Effector memory CD4-positive, alpha-beta T cell (primary cell): ENCODE measurements at regions not wholly inside any gene's neighbourhood (a gene's known extent, or its start where the extent isn't known, plus 50 kb on each side); places are given as distances from the start of the nearest gene placed in this dataset.

ENCODE experiments used
- DNase-seq, 3 donors: peaks; one replicate each; pipeline ENCODE4 v3.0.0-alpha.2; 2020
- H3K27ac ChIP-seq: 2 replicates; pipeline ENCODE4 v1.7.0; 2013; ENCODE audit warnings: mild to moderate bottlenecking, low read length, moderate library complexity; ENCODE audit not compliant: insufficient read depth, poor library complexity, severe bottlenecking
- H3K27me3 ChIP-seq: replicated peaks from 2 replicates; pipeline ENCODE4 v1.7.0; 2013; ENCODE audit warnings: mild to moderate bottlenecking, low read length; ENCODE audit not compliant: insufficient read depth, control insufficient read depth, poor library complexity, severe bottlenecking
- H3K36me3 ChIP-seq: 2 replicates; pipeline ENCODE4 v1.7.0; 2013; ENCODE audit warnings: mild to moderate bottlenecking, low read length, moderate library complexity; ENCODE audit not compliant: control insufficient read depth, insufficient read depth
- H3K4me1 ChIP-seq: 2 replicates; pipeline ENCODE4 v1.7.0; 2013; ENCODE audit warnings: low read length, mild to moderate bottlenecking; ENCODE audit not compliant: control insufficient read depth, insufficient read depth, poor library complexity, severe bottlenecking
- H3K4me3 ChIP-seq: 2 replicates; pipeline ENCODE4 v1.7.0; 2013; ENCODE audit warnings: low read length, low read depth, mild to moderate bottlenecking; ENCODE audit not compliant: insufficient read depth, poor library complexity, severe bottlenecking
- H3K9me3 ChIP-seq: 2 replicates; pipeline ENCODE4 v1.7.0; 2013; ENCODE audit warnings: mild to moderate bottlenecking, low read length, moderate library complexity; ENCODE audit not compliant: control insufficient read depth

DNA sequence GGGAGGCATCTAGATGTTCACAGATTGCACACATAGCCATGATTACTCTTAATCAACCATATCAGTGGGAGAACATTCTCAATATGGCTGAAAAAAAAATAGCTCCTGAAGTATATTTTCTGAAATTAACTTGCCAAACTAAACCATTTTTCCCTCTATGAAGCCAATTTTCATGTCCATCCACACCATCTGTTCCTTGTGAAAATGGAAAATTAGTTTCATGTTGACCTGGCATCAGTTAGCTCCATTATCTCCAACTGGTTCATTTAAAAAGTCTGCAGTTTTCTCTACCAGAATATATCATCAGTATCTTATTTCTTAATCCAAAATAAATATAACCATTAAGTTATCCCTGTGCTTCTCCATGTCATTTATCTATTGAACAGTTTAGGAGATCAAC lies 138.8 kb upstream of the CDH10 start:
- H3K36me3 ChIP-seq = no peaks in the 10 kb centered on the region
- no peak for DNase-seq
- H3K4me1 ChIP-seq = no peaks in the 10 kb centered on the region
- no peaks in the 10 kb centered on the region for H3K27me3 ChIP-seq
- H3K27ac ChIP-seq = no peak overlapping the region
- no peaks in the 10 kb centered on the region for H3K9me3 ChIP-seq
- no peak overlapping the region for H3K4me3 ChIP-seq

DNA sequence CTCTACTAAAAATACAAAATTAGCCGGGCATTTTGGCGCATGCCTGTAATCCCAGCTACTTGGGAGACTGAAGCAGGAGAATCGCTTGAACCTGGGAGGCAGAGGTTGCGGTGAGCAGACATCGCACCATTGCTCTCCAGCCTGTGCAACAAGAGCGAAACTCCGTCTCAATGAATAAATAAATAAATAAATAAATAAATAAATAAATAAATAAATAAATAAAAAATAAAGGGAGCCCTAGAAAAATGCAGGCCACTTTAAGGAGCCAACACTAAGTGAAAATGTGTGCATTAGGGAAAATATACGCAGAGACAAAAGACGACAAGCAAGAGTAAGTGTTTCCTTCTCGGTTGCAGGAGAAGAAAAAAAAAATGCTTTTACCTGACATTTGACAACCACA lies 132.6 kb upstream of the CDH10 start:
- H3K4me3 ChIP-seq = no peak overlapping the region
- H3K36me3 ChIP-seq = no peaks in the 10 kb centered on the region
- H3K27ac ChIP-seq = no peak overlapping the region
- DNase-seq = no peak
- H3K4me1 ChIP-seq = no peaks in the 10 kb centered on the region
- H3K27me3 ChIP-seq = no peaks in the 10 kb centered on the region
- no peaks in the 10 kb centered on the region for H3K9me3 ChIP-seq

DNA sequence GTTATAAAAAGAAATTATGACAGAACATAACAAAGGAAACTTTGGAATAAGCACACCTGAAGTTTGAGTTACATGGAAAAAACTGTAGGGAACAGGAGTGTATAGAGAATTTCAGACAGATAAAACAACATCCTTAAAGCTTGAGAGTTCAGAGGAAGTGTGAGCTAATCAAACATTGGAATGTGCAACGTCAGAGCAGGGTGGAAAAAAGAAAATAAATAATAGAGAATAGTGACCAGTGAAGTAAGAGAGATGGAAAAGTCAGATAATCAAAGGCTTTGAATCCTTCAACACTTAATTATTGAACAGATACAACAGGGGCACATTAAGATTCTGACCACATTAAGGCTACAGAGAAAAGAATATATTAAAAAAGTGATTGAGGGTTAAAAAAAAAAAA lies 128.5 kb upstream of the CDH10 start:
- H3K4me1 ChIP-seq = no peaks in the 10 kb centered on the region

DNA sequence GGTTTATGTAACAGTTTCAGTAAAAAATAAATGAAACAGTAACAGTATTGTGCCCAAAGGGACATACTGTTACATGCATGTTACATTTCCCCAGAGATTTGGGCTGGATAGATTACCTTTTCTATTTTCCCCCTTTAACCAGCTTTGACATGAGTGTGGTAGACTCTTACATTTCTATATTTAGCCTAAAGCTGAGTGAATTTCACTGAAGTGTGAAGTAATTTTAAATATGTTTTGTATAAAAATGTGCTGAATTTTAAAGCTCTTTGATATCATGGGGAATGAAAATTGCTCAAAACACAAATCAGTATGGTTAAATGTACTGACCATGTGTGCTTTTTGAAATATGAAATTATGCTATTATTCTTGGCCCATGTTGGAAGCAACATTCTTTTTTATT lies 122.3 kb upstream of the CDH10 start:
- no peaks in the 10 kb centered on the region for H3K36me3 ChIP-seq
- H3K4me1 ChIP-seq = no peaks in the 10 kb centered on the region
- no peaks in the 10 kb centered on the region for H3K9me3 ChIP-seq
- H3K27ac ChIP-seq = no peak overlapping the region
- H3K27me3 ChIP-seq = no peaks in the 10 kb centered on the region
- H3K4me3 ChIP-seq = no peak overlapping the region
- no peak for DNase-seq

More for the DNA sequence above, 128.5 kb upstream of the CDH10 start:
- no peaks in the 10 kb centered on the region for H3K27me3 ChIP-seq
- H3K36me3 ChIP-seq = no peaks in the 10 kb centered on the region
- no peak overlapping the region for H3K4me3 ChIP-seq
- no peak for DNase-seq
- no peak overlapping the region for H3K27ac ChIP-seq
- no peaks in the 10 kb centered on the region for H3K9me3 ChIP-seq

DNA sequence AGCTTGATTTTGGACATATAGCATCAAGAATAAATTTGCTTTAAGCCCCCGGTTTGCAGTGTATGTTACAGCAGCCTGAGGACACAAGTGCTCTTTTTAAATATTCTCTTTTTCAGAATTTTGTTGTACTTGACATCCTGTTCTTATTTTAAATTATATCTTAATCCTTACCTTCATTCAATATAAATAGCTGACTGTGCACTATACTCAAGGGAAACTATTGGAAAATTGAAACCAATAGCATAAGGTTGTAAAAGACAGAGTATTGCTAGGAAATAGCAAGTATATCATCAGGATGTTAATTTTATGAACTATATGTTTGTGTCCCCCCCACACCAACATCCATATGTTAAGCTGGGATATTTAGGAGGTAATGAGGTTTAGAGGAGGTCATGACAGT lies 120.4 kb upstream of the CDH10 start:
- no peak overlapping the region for H3K4me3 ChIP-seq
- no peak overlapping the region for H3K27ac ChIP-seq
- DNase-seq = no peak
- no peaks in the 10 kb centered on the region for H3K27me3 ChIP-seq
- no peaks in the 10 kb centered on the region for H3K9me3 ChIP-seq
- H3K36me3 ChIP-seq = no peaks in the 10 kb centered on the region
- H3K4me1 ChIP-seq = no peaks in the 10 kb centered on the region

DNA sequence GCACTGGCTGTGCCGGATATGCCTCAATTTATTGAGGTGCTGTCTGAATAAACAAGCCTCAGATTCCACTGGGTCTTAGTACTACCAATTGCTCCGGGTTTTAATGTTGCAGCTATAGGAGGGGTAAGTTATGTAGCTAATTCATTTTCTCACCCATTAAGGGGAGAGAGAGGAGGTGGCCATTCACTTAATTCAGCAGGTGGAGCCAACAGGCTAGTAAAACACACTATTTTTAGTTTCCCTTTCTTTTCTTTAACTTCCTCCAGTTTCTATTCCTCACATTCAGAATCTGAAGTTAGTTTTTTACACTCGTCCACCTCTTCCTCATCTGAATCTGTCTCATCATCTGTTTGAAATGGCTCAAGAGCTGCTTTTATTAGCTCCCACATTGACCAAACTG lies 105.6 kb upstream of the CDH10 start:
- DNase-seq = no peak
- no peak overlapping the region for H3K27ac ChIP-seq
- no peaks in the 10 kb centered on the region for H3K9me3 ChIP-seq
- no peak overlapping the region for H3K4me3 ChIP-seq
- no peaks in the 10 kb centered on the region for H3K27me3 ChIP-seq
- no peaks in the 10 kb centered on the region for H3K36me3 ChIP-seq
- H3K4me1 ChIP-seq = no peaks in the 10 kb centered on the region

DNA sequence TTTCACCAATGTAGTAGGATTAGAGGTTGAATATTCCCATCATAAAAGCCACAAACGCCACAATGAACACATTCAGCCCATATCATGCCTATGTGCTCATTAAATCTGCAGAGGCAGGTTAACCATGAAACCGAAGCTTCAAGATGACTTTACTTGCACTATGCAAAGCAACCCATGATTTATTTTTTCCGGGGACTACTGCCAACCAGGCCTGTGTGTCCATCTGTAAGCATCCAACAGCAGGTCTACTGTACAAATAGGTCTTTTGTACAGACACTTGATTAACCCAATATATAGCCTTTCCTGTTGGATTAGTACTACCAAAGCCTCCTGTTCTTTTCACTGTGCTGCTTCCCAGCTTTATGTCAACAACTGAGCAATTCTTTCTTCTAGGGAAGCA lies 104.9 kb upstream of the CDH10 start:
- Histone ChIP-seq H3K9me3 (no peaks in the 10 kb centered on the region), H3K27me3 (no peaks in the 10 kb centered on the region), H3K27ac (no peak overlapping the region), H3K36me3 (no peaks in the 10 kb centered on the region), H3K4me1 (no peaks in the 10 kb centered on the region), H3K4me3 (no peak overlapping the region)
- DNase-seq = no peak

DNA sequence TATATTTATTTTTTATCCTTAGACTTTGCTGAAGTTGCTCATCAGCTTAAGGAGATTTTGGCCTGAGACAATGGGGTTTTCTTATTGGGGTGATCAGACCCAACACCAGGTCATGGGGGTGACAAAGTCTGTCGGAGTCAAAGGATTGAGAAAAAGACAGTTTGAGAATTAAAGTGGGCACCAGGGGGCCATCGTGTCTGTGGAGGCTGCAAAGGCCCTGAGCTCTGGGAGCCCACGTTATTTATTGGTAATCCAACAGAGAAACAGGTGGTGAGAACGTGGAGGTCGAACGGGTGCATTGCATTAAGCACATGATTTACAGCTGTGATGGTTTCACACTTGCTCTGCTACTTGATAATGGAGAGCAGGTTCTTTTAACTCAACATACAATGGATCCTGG lies 102.5 kb upstream of the CDH10 start:
- Histone ChIP-seq H3K9me3 (no peaks in the 10 kb centered on the region), H3K4me3 (no peak overlapping the region), H3K4me1 (no peaks in the 10 kb centered on the region), H3K36me3 (no peaks in the 10 kb centered on the region), H3K27ac (no peak overlapping the region), H3K27me3 (no peaks in the 10 kb centered on the region)
- DNase-seq = no peak

DNA sequence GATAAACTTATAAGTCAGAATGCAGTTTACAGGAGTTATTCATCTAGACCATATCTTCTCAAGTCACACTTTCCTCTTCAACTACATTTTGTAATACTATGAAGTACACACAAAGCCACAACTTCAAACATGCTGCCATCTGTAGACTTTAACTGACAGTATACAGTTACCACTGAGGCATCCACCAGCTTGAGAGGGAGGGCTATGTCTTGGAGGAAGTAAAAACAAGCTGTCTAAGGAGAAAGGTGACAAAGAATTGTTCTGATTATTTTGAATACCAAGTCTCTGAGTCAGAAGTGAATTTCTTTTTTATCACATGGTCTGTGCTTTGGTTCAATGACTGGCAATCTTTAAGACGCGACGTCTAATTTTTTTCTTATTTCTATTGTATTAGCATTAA lies 97.6 kb upstream of the CDH10 start:
- no peaks in the 10 kb centered on the region for H3K4me1 ChIP-seq
- no peaks in the 10 kb centered on the region for H3K27me3 ChIP-seq
- no peaks in the 10 kb centered on the region for H3K36me3 ChIP-seq
- no peaks in the 10 kb centered on the region for H3K9me3 ChIP-seq
- H3K27ac ChIP-seq = no peak overlapping the region
- DNase-seq = no peak
- no peak overlapping the region for H3K4me3 ChIP-seq

DNA sequence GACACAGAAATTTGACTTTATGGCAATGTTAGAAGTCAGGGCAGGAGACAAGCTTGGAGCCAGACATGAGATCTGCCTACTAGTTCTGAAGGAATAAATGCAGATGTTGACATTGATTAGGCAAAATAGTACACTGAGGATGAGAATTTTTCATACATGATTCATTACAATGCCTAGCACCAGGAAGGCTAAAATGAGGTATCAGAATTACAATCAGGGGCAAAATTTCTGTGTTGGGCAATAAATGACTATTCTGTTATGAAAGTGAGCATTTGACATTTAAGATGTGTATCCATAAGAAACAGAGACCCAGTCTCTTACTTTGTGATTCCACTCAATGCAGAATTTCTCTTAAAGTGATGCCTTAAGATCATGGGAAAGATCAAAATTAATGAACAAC lies 92.4 kb upstream of the CDH10 start:
- DNase-seq = no peak
- H3K27ac ChIP-seq = no peak overlapping the region

DNA sequence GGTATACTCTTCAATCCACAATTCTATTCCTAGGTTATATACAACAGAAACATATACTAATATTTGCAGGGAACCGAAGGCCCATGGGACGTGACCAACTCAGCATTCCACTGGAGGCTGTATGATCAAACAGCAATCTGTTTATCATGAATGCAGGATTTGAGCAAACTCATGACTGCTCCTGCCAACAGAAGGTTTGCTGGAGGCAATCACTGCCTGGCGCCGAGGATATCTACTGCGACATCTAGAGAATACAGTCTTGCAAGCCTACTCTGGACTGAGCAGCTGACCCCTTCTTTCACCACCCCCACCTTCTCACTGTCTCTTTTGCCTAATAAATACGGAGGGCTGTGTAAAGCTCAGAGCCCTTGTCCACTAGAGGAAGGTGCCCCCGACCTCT lies 90.5 kb upstream of the CDH10 start:
- Histone ChIP-seq H3K4me3 (no peak overlapping the region), H3K27me3 (no peaks in the 10 kb centered on the region), H3K4me1 (no peaks in the 10 kb centered on the region), H3K36me3 (no peaks in the 10 kb centered on the region), H3K27ac (no peak overlapping the region), H3K9me3 (no peaks in the 10 kb centered on the region)
- DNase-seq = no peak

More for the DNA sequence above, 92.4 kb upstream of the CDH10 start:
- no peaks in the 10 kb centered on the region for H3K36me3 ChIP-seq
- H3K4me1 ChIP-seq = no peaks in the 10 kb centered on the region
- no peak overlapping the region for H3K4me3 ChIP-seq
- no peaks in the 10 kb centered on the region for H3K27me3 ChIP-seq
- H3K9me3 ChIP-seq = no peaks in the 10 kb centered on the region
